ENCODE measurements at regions not wholly inside any gene's neighbourhood (a gene's known extent, or its start where the extent isn't known, plus 50 kb on each side); places are given as distances from the start of the nearest gene placed in this dataset.
"Not testable (repeated sequence)": the region's sequence is repeated elsewhere in the genome, so short reads cannot be mapped to it uniquely, and the experiment has no call there.

DNA sequence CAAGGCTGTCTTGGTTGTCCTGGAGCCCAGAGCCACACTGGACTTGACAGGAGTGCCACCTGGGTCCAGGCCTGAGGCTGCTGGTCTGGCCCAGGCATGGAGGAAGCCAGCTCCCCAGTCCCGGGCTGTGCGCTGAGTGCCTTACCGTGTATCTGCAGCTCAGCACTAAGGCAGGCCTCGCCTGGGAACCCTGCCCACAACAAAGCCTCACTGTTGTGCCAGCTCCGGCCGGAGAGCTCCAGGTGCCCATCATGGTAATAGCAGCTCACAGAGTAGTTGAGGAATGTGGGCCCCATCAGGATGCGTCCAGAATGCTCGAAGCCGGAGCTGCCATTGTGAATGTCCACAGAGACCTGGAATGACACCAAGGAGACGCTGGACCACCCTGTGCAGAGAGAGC lies 72.2 kb downstream of the RMI2 start:
- no TSS peak for BruUV-seq (replicated peaks)
- no peak for DNase-seq
- no peaks in the 10 kb centered on the region for H3K27me3 ChIP-seq (replicated peaks; ENCODE audit: control insufficient read depth, insufficient read depth, low read length)
- H3K4me1 ChIP-seq: no peaks in the 10 kb centered on the region
- H3K9me3 ChIP-seq: no peaks in the 10 kb centered on the region
- CTCF ChIA-PET: interaction anchor here (0.5 to 0.7 kb wide), 2 partner anchors 79 to 128 kb away, joined by 3 read pairs; no protein-coding TSS in a partner anchor
- Mint-ChIP-seq H3K27ac (ENCODE audit: unreplicated experiment) (no peak overlapping the region), H3K27me3 (ENCODE audit: insufficient read depth, unreplicated experiment) (no peaks in the 10 kb centered on the region), H3K36me3 (ENCODE audit: insufficient read depth, unreplicated experiment) (no peaks in the 10 kb centered on the region), H3K9me3 (ENCODE audit: unreplicated experiment) (no peaks in the 10 kb centered on the region), H3K4me3 (ENCODE audit: unreplicated experiment) (no peak overlapping the region), H3K4me1 (ENCODE audit: low read depth, unreplicated experiment) (no peaks in the 10 kb centered on the region)
- intact Hi-C loops (cut with micrococcal nuclease; ENCODE audit: unreplicated experiment): no loop called here
- POLR2A ChIA-PET: no interaction called here
- no peak overlapping the region for H3K4me3 ChIP-seq (ENCODE audit: low read depth, low read length)
- no peaks in the 10 kb centered on the region for H3K36me3 ChIP-seq (ENCODE audit: control insufficient read depth, insufficient read depth, low read length)
- TF ChIP-seq, protein P1, sequence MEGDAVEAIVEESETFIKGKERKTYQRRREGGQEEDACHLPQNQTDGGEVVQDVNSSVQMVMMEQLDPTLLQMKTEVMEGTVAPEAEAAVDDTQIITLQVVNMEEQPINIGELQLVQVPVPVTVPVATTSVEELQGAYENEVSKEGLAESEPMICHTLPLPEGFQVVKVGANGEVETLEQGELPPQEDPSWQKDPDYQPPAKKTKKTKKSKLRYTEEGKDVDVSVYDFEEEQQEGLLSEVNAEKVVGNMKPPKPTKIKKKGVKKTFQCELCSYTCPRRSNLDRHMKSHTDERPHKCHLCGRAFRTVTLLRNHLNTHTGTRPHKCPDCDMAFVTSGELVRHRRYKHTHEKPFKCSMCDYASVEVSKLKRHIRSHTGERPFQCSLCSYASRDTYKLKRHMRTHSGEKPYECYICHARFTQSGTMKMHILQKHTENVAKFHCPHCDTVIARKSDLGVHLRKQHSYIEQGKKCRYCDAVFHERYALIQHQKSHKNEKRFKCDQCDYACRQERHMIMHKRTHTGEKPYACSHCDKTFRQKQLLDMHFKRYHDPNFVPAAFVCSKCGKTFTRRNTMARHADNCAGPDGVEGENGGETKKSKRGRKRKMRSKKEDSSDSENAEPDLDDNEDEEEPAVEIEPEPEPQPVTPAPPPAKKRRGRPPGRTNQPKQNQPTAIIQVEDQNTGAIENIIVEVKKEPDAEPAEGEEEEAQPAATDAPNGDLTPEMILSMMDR (IDR thresholded peaks at IDR 0.05; ENCODE audit: insufficient read depth in 1 of 2, low read depth in 1 of 2, low read length in 1 of 2, severe bottlenecking in 1 of 2, unreplicated experiment in 1 of 2): no peak

DNA sequence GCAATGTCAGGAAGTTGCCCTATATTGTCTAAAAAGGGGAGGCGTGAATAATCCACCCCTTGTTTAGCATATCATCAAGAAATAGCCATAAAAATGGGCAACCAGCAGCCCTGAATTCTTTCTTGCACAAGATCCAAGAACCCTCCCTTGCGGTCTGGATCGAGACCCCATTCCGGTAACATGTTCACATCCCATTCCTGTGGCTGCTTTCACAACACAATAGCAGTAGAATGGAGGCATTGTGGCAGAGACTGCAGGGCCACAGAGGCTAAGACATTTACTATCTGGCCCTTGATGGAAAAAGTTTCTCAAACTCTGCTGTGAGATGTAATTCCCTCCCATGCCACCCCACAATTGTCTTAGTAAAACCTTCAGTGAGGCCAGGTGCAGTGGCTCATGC lies 73.2 kb downstream of the RMI2 start:
- Histone ChIP-seq H3K27me3 (replicated peaks; ENCODE audit: control insufficient read depth, insufficient read depth, low read length) (no peaks in the 10 kb centered on the region), H3K4me1 (no peaks in the 10 kb centered on the region), H3K9me3 (no peaks in the 10 kb centered on the region), H3K36me3 (ENCODE audit: control insufficient read depth, insufficient read depth, low read length) (no peaks in the 10 kb centered on the region), H3K4me3 (ENCODE audit: low read depth, low read length) (no peak overlapping the region)
- Mint-ChIP-seq H3K27me3 (ENCODE audit: insufficient read depth, unreplicated experiment) (no peaks in the 10 kb centered on the region), H3K9me3 (ENCODE audit: unreplicated experiment) (no peaks in the 10 kb centered on the region), H3K36me3 (ENCODE audit: insufficient read depth, unreplicated experiment) (no peaks in the 10 kb centered on the region), H3K4me3 (ENCODE audit: unreplicated experiment) (no peak overlapping the region), H3K27ac (ENCODE audit: unreplicated experiment) (no peak overlapping the region), H3K4me1 (ENCODE audit: low read depth, unreplicated experiment) (no peaks in the 10 kb centered on the region)
- no TSS peak for BruUV-seq (replicated peaks)
- POLR2A ChIA-PET: no interaction called here
- DNase-seq: no peak
- TF ChIP-seq, protein P1 (IDR thresholded peaks at IDR 0.05; ENCODE audit: insufficient read depth in 1 of 2, low read depth in 1 of 2, low read length in 1 of 2, severe bottlenecking in 1 of 2, unreplicated experiment in 1 of 2): no peak
- CTCF ChIA-PET: no interaction called here
- intact Hi-C loops (cut with micrococcal nuclease; ENCODE audit: unreplicated experiment): no loop called here

DNA sequence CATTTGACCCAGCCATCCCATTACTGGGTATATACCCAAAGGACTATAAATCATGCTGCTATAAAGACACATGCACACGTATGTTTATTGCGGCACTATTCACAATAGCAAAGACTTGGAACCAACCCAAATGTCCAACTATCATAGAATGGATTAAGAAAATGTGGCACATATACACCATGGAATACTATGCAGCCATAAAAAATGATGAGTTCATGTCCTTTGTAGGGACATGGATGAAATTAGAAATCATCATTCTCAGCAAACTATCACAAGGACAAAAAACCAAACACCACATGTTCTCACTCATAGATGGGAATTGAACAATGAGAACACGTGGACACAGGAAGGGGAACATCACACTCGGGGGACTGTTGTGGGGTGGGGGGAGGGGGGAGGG lies 74.8 kb downstream of the RMI2 start:
- H3K4me3 Mint-ChIP-seq (ENCODE audit: unreplicated experiment); H3K27me3 ChIP-seq (replicated peaks; ENCODE audit: control insufficient read depth, insufficient read depth, low read length); BruUV-seq (replicated peaks); intact Hi-C loops (cut with micrococcal nuclease; ENCODE audit: unreplicated experiment); H3K27ac Mint-ChIP-seq (ENCODE audit: unreplicated experiment); H3K9me3 Mint-ChIP-seq (ENCODE audit: unreplicated experiment); H3K4me1 ChIP-seq; H3K4me1 Mint-ChIP-seq (ENCODE audit: low read depth, unreplicated experiment); CTCF ChIA-PET; H3K9me3 ChIP-seq; H3K36me3 ChIP-seq (ENCODE audit: control insufficient read depth, insufficient read depth, low read length); POLR2A ChIA-PET; DNase-seq; H3K27me3 Mint-ChIP-seq (ENCODE audit: insufficient read depth, unreplicated experiment); H3K4me3 ChIP-seq (ENCODE audit: low read depth, low read length); H3K36me3 Mint-ChIP-seq (ENCODE audit: insufficient read depth, unreplicated experiment): not testable (repeated sequence)

DNA sequence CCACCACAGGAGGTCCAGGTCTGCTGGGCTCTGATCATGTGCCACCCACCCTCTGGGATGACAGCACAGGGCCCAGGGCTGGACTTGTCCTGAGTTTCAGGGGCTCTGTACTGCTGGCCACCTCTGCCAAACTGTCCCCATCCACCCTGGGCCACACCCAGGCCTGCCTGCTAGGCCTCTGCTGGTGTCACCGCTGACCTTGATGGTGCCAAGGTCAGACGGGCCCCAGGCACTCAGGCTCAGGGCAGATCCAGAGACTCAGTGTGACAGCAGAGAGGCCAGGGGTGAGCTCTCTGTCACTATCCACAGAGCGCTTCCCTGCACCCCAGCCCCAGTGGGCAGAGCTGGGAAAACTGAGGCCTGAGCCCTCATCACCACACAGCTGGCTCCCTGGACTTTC lies 75.6 kb downstream of the RMI2 start:
- Histone ChIP-seq H3K36me3 (ENCODE audit: control insufficient read depth, insufficient read depth, low read length) (no peaks in the 10 kb centered on the region), H3K4me1 (no peaks in the 10 kb centered on the region), H3K27me3 (replicated peaks; ENCODE audit: control insufficient read depth, insufficient read depth, low read length) (no peaks in the 10 kb centered on the region), H3K4me3 (ENCODE audit: low read depth, low read length) (no peak overlapping the region), H3K9me3 (no peaks in the 10 kb centered on the region)
- BruUV-seq (replicated peaks): no TSS peak
- Mint-ChIP-seq H3K27ac (ENCODE audit: unreplicated experiment) (no peak overlapping the region), H3K9me3 (ENCODE audit: unreplicated experiment) (no peaks in the 10 kb centered on the region), H3K36me3 (ENCODE audit: insufficient read depth, unreplicated experiment) (no peaks in the 10 kb centered on the region), H3K4me3 (ENCODE audit: unreplicated experiment) (no peak overlapping the region), H3K27me3 (ENCODE audit: insufficient read depth, unreplicated experiment) (no peaks in the 10 kb centered on the region), H3K4me1 (ENCODE audit: low read depth, unreplicated experiment) (no peaks in the 10 kb centered on the region)
- CTCF ChIA-PET: interaction anchor here (0.5 kb wide), 1 partner anchor 204 kb away, joined by 3 read pairs; no protein-coding TSS in a partner anchor
- POLR2A ChIA-PET: no interaction called here
- no peak for DNase-seq
- intact Hi-C loops (cut with micrococcal nuclease; ENCODE audit: unreplicated experiment): no loop called here
- TF ChIP-seq, protein P1 (IDR thresholded peaks at IDR 0.05; ENCODE audit: insufficient read depth in 1 of 2, low read depth in 1 of 2, low read length in 1 of 2, severe bottlenecking in 1 of 2, unreplicated experiment in 1 of 2): no peak
